UCSD-AML1 (cell line): ENCODE measurements at regions not wholly inside any gene's neighbourhood (a gene's known extent, or its start where the extent isn't known, plus 50 kb on each side); places are given as distances from the start of the nearest gene placed in this dataset.

ENCODE experiments used
- DNase-seq: peaks from one replicate; lab custom pipeline; 2025; ENCODE audit not compliant: unreplicated experiment; lab: John Stamatoyannopoulos, UW

- DNase-seq = no peak
Observed at GRCh38 chr13:22220151-22221135, 549.6 kb downstream of the FGF9 start.

GRCh38 chr13:22223411-22223810, 552.5 kb downstream of the FGF9 start:
- DNase-seq = no peak

GRCh38 chr13:22226086-22226485, 555.2 kb downstream of the FGF9 start:
- no peak for DNase-seq

GRCh38 chr13:22227895-22228294, 557.0 kb downstream of the FGF9 start:
- no peak for DNase-seq

- DNase-seq = no peak
Observed at GRCh38 chr13:22229916-22230315, 559.0 kb downstream of the FGF9 start.

GRCh38 chr13:22232186-22232585, 561.3 kb downstream of the FGF9 start:
- DNase-seq = no peak

- DNase-seq = no peak
Observed at GRCh38 chr13:22235285-22235949, 564.5 kb downstream of the FGF9 start.

GRCh38 chr13:22235950-22236290, 565.0 kb downstream of the FGF9 start:
- no peak for DNase-seq

- no peak for DNase-seq
Observed at GRCh38 chr13:22238269-22238668, 567.4 kb downstream of the FGF9 start.

GRCh38 chr13:22240716-22241115, 569.8 kb downstream of the FGF9 start:
- no peak for DNase-seq

- no peak for DNase-seq
Observed at GRCh38 chr13:22243469-22244163, 572.7 kb downstream of the FGF9 start.

GRCh38 chr13:22252281-22252830, 581.5 kb downstream of the FGF9 start:
- DNase-seq = no peak

- no peak for DNase-seq
Observed at GRCh38 chr13:22253107-22253506, 582.2 kb downstream of the FGF9 start.

GRCh38 chr13:22256111-22256639, 585.3 kb downstream of the FGF9 start:
- DNase-seq = no peak

- no peak for DNase-seq
Observed at GRCh38 chr13:22262001-22262885, 591.4 kb downstream of the FGF9 start.

GRCh38 chr13:22263185-22263584, 592.3 kb downstream of the FGF9 start:
- no peak for DNase-seq

GRCh38 chr13:22265563-22265962, 594.7 kb downstream of the FGF9 start:
- no peak for DNase-seq

- no peak for DNase-seq
Observed at GRCh38 chr13:22270881-22271280, 600.0 kb downstream of the FGF9 start.

- DNase-seq = no peak
Observed at GRCh38 chr13:22271903-22272302, 601.0 kb downstream of the FGF9 start.

- DNase-seq = no peak
Observed at GRCh38 chr13:22275393-22275792, 604.5 kb downstream of the FGF9 start.
